Suppressor macrophage treated with lipopolysaccharide for 1 hour (primary cell): ENCODE measurements at regions not wholly inside any gene's neighbourhood (a gene's known extent, or its start where the extent isn't known, plus 50 kb on each side); places are given as distances from the start of the nearest gene placed in this dataset.
"Not testable (repeated sequence)": the region's sequence is repeated elsewhere in the genome, so short reads cannot be mapped to it uniquely, and the experiment has no call there.

Experiments
- DNase-seq, 3 donors: peaks; one replicate each; pipeline ENCODE4 v3.0.0-alpha.2; 2020 to 2022

DNA sequence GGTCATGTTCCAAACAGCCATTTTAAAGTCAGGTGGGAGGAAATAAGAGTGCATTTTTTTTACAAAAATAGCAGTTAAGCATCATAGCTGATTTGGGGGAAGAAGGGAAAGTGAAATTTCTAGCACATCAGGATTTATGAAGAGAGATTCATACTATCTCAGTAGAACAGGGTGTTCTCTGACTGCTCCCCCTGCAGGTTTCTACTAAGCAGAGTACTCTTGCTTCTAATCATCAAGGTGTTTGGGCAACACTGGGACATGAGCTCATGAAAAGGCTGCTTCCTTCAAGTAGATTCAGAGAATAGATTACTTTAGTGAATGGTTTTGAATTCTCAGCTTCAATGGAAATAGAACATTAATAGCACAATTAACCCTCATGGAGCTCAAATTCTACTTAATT is 591.4 kb upstream of the PCDH10 start:
- no peak for DNase-seq

DNA sequence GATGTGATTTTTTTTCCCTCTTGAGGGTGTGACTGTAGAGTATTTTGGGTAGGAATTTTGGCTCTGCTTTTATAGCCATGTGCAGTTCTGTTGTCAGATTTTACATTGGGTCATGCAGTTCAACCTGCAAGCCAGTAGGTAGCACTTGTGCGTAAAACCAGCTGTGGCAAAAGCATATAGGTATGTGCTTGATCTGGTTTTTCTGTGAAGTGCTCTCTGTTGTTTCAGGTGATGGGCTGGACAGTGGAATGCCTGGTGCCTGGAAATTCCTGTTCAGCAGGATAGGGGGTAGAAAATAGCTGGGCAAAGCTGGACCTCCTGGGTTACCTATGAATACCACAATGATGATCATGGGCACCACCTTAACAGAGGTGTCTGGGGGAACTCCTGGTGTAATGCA is 584.2 kb upstream of the PCDH10 start:
- no peak for DNase-seq

DNA sequence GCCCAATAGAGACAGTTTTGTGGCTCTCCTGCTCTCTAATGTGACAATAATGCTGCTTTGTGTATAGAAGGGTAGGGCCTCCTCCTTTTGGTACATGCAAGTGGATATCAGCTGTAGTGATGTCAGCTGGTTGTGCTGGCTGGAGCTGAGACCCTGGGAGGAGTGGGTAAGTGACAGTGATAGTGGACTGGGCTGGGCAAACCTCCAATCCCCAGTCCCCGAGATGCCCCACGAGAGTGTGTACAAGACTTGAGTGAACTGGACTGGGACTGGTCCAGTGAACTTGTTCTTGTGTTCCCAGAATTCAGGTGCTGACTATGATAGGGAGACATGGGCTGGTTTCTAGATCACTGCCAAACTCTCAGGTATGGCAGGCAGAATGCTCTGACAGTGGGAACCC is 583.6 kb upstream of the PCDH10 start:
- DNase-seq = no peak

DNA sequence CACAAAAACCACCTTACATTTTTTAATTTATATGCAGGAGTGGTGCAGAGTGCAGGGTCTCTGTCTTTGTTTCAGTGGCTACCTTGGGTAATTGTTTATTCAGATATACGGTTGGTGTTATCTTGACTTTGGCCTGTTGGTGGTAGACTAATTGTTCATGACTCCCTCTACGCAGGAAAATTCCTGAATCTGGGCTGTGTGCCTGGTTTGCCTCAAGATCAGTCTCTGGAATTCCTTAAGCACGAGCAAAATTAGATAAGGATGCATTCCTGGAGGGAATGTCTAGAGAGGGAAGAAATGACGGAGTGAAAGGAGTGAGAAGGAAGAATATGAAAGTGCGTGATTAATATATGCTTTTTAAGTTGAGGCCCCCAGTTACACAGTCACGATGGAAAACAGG is 576.9 kb upstream of the PCDH10 start:
- DNase-seq = no peak

DNA sequence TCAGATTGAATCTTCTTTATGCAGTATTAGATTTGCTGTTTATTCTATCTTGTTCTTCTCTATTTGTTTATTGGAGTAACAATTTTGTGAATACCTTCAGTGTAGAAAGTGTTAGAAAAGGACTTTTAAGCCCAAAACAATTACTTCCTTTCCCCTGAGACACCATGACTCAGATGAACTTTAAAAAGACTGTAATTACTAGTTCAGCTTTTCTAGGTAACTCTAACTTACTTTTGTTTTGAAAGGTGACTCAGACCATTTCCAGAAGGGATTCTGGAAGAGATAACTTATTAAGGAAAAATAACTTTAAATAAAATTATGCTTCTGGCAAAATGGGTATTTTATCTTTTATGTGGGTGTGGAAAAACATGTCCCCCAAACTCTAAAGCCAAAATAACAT is 561.5 kb upstream of the PCDH10 start:
- no peak for DNase-seq

DNA sequence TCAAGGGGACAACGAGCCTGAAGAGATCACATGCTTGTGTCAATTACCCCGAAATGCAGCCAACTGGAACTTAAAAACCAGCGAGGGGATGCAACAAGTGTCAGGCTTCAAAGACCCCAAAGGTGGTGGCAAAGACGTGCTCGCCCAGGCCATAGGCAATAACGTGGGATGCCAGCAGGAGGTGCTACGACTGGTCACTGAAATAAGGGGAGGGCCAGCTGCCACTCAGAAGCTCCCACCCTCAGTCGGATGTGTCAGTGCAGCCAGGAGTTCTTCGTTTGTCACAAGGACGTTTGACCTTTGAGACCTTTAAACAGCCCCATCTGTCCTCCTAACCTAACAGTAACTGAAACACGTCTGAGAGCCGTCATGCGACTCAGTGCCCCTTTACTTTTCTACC is 556.8 kb upstream of the PCDH10 start:
- no peak for DNase-seq

DNA sequence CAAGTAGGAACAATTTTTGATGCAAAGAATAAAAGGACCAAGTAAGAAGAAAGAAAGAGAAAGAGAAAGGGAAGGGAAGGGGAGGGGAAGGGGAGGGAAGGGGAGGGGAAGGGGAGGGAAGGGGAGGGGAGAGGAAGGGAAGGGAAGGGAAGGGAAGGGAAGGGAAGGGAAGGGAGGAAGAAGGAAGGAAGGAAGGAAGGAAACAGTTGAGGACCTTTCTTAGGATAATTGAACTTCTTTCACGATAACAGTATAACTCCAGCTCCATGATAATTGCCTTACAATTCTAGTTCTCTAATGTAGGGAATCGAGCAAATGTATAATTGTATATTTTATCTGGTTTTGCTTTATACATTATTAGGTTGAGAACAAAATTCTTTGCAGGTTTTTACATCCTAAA is 556.2 kb upstream of the PCDH10 start:
- DNase-seq = no peak

DNA sequence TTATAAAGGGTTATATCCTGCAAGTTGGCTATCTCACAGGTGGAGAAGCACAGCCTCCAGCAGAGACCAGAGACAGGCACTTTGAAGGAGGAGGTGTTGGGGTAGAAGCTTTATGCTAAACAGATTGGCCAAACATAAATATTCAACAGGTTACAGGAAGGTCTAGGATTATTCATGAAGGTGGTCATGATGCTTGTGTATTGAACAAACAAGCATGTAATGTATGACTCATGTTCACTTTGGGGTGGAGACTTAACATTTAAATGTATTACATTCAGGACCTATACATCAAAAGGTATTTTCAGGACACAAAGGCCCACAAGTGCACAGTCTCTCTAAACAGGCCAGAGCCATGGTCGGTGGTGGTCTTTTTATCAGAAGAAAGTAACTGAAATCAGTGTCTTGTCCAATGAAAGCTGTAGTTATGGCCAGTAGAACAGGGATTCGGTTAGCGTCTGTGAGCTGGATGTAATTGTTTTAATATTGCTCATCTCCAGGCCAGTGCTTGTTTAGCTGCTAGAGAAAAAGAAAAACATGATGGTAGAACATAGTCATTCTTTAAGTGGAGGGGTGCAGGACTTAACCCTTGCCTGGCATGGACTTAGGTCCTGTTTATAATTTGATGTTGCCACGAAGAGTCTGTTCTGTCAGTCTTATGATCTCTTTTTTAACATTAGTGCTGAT is 555.2 kb upstream of the PCDH10 start:
- no peak for DNase-seq

DNA sequence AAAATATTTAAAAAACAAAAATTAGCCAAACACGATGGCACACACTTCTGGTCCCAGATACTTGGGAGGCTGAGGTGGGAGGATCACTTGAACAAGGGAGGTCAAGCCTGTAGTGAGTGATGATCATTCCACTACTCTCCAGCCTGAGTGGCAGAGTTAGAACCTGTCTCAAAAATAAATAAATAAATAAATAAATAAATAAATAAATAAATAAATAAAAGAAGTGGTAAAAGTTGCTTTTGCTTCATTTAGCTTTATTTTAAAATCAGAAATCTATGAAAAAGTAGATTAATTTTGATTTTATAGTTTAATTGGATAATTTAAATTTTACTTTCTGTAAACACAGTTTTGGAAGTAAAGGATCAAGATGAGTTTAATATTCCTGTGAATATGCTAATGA is 552.9 kb upstream of the PCDH10 start:
- DNase-seq = no peak

DNA sequence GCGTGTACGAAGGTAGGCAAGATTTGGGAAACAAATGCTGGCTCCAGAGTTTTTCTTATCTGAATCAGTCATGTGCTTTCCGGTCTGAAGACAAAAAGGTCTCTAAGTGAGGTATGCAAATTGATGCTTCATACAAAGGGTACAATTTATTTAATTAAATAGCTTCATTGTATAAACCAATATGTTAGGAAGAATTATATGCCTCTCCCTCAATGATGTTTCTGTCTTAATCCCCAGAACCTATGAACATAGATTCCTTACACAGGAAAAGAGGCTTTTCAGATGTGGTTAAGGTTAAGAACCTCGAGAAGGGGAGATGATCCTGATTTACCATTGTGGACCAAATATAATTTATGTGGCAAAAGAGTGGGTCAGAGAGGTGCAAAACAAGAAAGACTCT is 543.5 kb upstream of the PCDH10 start:
- DNase-seq = no peak

DNA sequence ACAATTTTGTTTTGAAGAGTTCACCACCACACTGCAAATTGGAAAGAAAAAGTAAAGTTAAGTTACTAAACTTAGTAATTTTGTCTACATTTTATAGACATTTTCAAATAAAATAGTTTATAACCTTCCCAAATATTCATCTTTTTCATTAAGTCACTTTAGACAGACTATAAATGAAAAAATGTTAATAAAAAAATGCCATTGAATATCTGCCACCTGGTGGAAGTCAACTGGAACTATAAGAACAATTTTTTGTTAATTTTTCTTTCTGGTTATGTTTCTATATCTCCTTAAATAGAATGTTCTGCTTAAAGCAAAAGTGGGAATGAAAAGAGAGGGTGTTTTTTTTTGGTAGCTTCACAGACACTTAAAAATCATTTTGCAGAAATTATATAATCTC is 534.4 kb upstream of the PCDH10 start:
- DNase-seq = no peak

DNA sequence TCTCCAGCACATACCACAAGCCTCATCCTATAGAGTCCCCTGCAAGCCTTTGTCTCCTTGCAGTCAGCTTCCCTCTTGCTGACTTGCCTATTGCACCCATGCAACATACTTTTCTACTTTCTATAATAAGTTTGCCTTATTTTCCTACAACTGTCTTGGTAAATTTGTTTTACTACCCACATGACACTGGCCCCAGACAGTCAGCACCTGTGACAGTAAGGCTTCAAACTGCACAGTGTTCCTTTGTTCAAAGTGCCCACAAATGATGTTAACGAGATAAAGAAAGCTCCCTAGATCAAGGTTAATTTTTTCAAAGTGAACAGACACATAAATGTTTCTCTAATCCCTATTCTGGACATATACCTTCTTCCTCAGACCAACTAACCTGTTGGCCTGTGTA is 529.1 kb upstream of the PCDH10 start:
- DNase-seq = no peak

DNA sequence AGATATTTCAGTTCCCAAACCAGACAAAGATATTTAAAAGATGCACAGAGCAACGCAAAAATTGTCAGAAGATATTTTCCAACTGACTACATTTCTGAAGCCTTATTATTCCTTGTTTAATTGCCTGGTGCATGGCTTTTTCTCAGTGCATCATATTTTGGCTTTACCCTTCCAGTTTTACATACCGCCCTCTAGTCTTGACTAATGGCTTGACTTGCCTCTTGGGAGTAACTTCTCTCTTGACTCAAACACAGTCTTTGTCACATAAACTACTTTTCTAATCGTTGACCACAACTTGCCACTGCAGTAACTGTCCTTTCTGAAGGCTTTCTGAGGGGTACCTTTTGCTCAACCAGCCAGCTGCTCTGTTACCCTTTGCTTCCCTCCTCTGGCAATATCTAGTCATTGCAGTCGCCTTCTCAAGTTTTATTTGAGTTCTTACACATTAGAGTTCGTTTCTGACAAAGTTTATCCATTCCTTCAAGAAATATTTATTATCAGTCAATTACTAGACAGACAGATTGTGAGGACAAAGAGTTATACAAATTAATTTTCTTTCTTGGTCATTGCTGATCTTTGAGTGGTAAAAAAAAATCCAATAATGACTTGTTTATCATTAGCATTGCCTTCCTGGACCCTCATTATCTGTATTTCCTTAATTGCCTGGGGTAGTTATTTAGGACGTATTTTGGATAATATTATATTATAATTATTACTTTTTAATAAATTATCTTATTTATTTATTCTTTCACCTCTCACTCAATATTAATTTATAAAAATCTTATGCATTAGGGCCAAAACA is 506.9 kb upstream of the PCDH10 start:
- DNase-seq = peak; percentile 10 to 36 (median 25)

DNA sequence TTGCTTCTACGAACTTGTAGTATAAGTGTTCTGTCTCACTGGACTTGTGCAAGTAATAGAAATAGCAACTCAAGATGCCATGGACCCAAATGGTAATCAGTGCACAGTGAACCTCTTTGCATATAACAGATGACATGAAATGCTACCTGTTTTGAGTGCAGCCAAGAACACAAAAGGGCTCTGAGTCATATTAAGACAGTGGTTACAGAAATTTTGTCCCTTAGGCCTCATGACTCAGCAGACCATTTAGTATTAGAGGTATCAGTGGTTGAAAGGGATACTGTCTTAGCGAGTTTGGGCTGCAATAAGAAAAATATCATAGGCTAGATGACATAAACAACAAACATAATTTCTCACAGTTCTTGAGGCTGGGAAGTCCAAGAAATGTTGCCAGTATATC is 502.9 kb upstream of the PCDH10 start:
- DNase-seq = no peak

DNA sequence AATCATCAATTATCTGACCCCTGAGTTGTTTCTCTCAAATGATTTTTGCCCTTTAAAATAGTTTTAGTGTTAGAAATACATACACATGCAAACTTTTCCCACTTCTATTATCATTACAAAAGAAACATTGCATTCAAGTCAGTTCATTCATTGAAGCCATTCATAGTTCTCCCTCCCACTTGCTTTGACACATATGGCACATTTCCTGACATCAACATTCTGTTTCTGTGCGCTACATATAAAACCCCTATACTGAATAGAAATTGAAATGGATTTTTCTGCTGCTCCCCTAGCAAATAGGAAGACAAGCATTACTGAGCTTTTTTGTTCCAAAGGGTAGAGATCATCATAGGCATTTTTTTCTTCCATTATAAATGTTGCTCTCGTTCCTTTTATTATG is 497.9 kb upstream of the PCDH10 start:
- DNase-seq = no peak

DNA sequence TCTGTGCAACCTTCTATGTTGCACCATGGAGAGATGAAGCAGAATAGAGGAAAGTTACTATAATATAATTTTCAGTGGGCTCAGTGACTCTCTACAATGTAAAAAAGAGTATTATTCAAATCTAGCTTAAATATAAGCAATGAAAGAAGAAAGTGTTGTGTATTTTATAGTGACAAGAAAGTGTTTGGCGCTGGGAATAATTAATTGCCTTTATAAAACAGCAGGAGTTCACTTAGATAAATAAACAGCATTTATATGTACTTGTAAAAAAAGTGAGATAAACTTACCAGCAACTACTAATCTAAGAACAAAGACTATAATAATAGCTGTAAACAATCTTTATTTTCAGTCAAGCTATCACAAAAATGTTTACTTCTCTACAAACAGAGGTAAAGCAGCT is 488.9 kb upstream of the PCDH10 start:
- no peak for DNase-seq

DNA sequence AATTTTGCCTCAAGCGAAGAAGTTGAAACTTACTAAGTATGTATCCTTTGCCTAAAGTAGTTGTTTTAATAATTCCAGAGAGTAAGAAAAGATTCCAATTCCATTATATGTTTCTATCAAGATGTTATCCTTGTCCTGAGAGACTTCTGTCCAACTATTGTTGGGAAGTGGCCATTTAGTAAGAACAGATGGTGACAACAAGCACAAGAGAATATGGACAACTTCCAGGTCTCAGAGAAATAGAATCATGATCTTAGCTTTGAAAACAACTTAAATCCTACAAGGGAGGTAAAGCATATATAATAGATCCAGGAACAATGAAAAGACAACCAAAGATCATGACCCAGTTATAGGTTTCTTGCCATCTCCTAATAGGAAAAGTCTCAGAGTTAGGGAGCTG is 486.6 kb upstream of the PCDH10 start:
- DNase-seq = no peak

DNA sequence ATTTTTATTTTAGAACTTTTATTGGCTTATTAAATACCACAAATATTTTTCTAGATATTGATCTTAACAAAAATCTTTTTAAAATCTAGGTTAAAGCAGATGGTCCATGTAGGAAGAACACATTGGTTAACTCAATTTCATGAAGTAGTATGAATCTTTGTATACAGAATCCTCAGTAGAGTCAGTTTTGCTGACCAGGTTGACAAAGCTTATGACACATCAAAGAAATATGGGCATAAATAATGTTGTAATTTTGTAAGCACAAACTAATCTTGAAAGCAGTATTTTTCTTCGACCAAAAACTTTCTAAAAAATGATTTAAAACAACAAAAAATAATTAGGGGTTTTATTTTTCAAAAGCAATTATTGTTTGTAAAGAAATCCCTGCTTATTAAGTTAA is 479.3 kb upstream of the PCDH10 start:
- DNase-seq = no peak

DNA sequence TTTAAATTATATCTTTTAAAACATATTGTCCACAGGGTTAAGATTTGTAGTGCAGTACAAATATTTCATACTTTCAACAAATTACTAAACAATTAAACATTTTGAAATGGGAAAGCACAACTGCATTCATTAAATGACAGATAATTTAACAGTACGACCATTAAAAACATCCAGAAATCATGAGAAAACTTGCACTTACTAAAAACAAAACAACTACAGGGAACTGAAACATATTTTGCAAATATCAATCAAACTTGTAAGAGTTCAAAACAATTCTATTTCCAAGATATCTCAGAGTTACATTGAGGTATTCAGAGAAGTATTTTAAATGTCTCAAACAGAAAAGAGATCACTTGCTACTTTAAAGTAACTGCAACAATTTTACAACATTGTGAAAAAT is 478.5 kb upstream of the PCDH10 start:
- DNase-seq = no peak

DNA sequence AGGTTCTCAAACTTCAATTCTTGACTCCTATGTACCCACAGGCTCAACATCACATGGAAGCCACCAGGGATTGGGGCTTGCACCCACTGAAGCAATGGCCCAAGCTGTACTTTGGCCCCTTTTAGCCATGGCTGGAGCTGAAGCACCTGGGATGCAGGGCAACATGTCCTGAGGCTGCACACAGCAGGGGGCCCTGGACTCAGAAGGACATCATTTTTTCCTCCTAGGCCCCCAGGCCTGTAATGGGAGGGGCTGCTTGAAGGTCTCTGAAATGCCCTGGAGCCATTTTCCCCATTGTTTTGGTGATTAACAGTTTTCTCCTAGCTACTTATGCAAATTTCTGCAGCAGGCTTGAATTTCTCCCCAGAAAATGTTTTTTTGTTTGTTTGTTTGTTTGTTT is 465.1 kb upstream of the PCDH10 start:
- DNase-seq = no peak

DNA sequence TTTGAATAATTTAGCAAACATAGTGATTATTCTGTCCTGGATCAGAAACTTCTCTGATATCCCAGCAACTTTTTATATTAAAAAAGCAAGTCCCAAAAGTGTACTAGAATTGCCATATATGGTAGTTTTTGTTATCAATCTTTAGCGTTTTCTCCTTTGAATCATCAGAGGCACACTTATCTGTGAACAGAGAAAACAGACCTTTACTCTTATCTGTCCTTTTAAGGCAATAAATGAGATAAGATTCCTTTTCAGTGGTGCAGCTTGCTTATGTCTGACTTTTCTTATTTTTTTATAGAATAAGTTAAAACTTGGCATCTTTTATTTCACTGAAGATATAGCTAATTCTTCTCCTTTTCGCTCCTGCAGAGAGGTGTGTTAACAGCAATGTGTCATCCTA is 458.1 kb upstream of the PCDH10 start:
- no peak for DNase-seq

DNA sequence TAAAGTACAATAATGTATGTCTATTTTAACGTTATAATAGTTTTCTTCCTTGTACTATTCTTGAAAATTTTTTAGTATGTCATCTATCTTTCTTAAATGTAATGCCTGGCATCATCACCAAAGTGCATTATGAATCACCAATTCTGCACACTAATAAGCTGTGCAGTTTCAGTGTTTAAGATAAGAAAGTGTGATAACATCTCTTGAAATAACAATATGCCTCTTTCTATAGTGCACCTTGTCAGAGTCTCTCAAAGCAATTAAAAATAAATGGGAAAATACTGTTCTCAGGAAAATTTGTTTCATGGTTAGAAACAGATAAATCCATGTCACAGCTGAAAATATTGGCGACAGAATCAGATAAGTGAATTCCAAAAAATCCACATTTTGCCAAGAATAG is 457.4 kb upstream of the PCDH10 start:
- no peak for DNase-seq

DNA sequence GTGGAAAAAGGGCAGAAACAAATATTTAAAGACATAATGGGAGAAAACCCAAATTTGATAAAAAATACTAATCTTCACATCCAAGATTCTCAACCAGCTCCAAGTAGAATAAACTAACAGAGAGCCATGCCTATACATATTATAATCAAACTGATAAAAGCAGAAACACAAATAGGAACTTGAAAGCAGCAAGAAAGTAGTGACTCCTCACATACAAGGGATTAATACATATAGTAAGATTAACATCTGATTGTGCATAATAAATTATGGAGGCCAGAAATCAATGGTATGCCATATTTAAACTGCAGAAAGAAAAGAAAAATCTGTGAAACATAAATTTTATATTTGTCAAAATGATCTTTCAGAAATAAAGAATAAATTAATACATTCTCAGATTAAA is 454.3 kb upstream of the PCDH10 start:
- no peak for DNase-seq

DNA sequence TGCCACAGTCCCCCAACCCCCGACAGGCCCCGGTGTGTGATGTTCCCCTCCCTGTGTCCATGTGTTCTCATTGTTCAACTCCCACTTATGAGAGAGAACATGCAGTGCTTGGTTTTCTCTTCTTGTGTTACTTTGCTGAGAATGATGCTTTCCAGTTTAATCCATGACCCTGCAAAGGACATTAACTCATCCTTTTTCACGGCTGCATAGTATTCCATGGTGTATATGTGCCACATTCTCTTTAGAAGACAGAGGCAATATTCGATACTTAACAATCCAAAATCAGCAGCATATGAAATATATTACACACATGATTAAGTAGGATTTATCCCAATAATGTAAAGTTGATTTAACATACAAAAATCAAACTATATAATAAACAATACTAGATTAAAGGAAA is 451.6 kb upstream of the PCDH10 start:
- not testable (repeated sequence) for DNase-seq

DNA sequence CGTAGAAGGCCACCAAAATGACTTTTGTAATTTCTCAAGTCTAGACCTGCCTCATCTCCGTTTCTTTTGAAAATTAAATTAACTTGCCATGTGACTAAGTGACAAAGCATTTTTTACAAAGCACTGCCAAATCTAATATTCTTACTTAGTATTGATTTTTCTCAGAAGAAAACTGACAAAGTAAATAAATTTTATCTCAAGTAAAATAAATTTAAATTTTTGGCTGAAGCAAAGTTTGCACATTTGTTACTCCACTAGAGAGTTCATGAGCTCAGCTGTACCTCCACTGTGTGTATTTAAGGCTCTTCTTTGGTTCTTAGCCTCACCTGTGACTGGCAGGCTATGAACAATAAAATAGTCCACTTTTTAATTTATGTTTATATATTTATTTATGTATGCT is 441.1 kb upstream of the PCDH10 start:
- DNase-seq = no peak
